ENCODE measurements at regions not wholly inside any gene's neighbourhood (a gene's known extent, or its start where the extent isn't known, plus 50 kb on each side); places are given as distances from the start of the nearest gene placed in this dataset.

DNA sequence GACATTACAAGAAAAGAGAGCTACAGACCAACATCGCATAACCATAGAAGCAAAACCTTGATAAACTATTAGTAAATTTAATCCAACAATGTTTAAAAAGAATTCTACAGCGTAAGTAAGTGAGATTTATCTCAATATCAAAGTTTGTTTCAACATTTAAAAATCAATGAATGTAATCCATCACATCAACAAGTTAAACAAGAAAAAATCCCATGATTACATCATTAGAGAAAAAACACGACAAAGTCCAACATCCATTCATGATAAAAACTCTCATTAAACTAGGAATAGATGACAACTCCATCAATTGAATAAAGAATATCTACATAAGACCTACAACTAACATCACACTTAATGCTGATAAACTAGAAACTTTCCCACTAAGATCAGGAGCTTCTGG lies 239.0 kb upstream of the GGTLC1 start:
- 45 to 74% (median 63%) methylated on average over 3 of the region's 3 CpGs for WGBS, 3 donors
- H3K9me3 ChIP-seq, result no peaks in the 10 kb centered on the region
- no peaks in the 10 kb centered on the region for H3K4me1 ChIP-seq (ENCODE audit: insufficient read depth)
- H3K4me3 ChIP-seq, result no peak overlapping the region
- TF ChIP-seq, protein P1, sequence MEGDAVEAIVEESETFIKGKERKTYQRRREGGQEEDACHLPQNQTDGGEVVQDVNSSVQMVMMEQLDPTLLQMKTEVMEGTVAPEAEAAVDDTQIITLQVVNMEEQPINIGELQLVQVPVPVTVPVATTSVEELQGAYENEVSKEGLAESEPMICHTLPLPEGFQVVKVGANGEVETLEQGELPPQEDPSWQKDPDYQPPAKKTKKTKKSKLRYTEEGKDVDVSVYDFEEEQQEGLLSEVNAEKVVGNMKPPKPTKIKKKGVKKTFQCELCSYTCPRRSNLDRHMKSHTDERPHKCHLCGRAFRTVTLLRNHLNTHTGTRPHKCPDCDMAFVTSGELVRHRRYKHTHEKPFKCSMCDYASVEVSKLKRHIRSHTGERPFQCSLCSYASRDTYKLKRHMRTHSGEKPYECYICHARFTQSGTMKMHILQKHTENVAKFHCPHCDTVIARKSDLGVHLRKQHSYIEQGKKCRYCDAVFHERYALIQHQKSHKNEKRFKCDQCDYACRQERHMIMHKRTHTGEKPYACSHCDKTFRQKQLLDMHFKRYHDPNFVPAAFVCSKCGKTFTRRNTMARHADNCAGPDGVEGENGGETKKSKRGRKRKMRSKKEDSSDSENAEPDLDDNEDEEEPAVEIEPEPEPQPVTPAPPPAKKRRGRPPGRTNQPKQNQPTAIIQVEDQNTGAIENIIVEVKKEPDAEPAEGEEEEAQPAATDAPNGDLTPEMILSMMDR (IDR thresholded peaks at IDR 0.05), result no peak
- TF ChIP-seq EP300 (IDR thresholded peaks at IDR 0.05) (no peak), POLR2A (IDR thresholded peaks at IDR 0.05) (no peak)
- DNase-seq, result no peak
- H3K36me3 ChIP-seq, result no peaks in the 10 kb centered on the region
- H3K27ac ChIP-seq, result no peak overlapping the region
- H3K27me3 ChIP-seq, result no peaks in the 10 kb centered on the region
- intact Hi-C loops (cut with DNase I), result no loop called here

DNA sequence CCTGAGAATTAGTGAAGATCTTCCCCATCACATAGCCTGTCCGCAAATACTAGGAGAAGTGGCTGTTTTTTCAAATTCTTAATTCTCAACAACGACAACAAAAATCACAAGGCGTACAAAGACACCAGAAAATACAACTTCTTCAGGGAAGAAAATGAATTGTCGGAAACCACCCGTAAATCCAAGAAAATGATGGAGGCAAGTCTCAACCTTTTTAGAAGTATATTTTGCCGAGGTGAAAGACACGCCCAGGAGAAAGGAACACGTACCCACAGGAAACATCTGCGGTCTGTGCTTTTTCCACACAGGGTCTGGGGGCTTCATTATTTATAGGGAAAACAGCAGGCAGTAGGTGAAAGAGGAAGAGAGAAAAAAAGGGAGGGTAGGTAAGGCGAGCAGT lies 223.9 kb upstream of the GGTLC1 start:
- Histone ChIP-seq H3K27ac (no peak overlapping the region), H3K9me3 (no peaks in the 10 kb centered on the region), H3K27me3 (no peaks in the 10 kb centered on the region), H3K4me1 (ENCODE audit: insufficient read depth) (no peaks in the 10 kb centered on the region), H3K4me3 (no peak overlapping the region), H3K36me3 (no peaks in the 10 kb centered on the region)
- intact Hi-C loops (cut with DNase I), result no loop called here
- TF ChIP-seq POLR2A (IDR thresholded peaks at IDR 0.05) (no peak), EP300 (IDR thresholded peaks at IDR 0.05) (no peak)
- TF ChIP-seq, protein P1 (IDR thresholded peaks at IDR 0.05), result no peak
- DNase-seq, result no peak
- WGBS, 3 donors, result 24 to 41% (median 27%) methylated on average over 10 of the region's 10 CpGs

DNA sequence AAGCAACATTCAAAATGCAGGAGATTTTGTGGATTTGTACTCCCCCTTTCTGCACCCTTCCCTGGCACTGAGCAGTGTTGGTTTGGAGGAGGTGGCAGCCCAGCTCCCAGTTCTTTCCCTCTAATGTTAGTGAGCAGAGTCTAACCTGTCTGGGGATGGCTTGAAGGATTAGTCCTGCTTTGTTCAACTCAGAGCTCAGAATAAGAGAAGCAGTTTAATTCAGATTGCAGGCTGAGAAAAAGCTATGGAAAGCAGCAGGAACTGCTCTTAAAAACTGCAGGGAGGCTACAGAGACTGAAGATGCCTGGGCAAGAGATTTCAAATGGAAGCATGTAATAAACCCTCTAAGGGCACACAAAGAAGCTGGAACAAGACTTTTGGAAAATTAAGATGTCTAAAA lies 223.4 kb upstream of the GGTLC1 start:
- TF ChIP-seq POLR2A (IDR thresholded peaks at IDR 0.05), result no peak
- no peak for TF ChIP-seq EP300 (IDR thresholded peaks at IDR 0.05)
- TF ChIP-seq, protein P1 (IDR thresholded peaks at IDR 0.05), result no peak
- H3K36me3 ChIP-seq, result no peaks in the 10 kb centered on the region
- H3K4me3 ChIP-seq, result no peak overlapping the region
- intact Hi-C loops (cut with DNase I), result no loop called here
- DNase-seq, result no peak
- H3K9me3 ChIP-seq, result no peaks in the 10 kb centered on the region
- H3K27me3 ChIP-seq, result no peaks in the 10 kb centered on the region
- no peak overlapping the region for H3K27ac ChIP-seq
- peaks cover 2% of the 10 kb centered on the region for H3K4me1 ChIP-seq (ENCODE audit: insufficient read depth)

DNA sequence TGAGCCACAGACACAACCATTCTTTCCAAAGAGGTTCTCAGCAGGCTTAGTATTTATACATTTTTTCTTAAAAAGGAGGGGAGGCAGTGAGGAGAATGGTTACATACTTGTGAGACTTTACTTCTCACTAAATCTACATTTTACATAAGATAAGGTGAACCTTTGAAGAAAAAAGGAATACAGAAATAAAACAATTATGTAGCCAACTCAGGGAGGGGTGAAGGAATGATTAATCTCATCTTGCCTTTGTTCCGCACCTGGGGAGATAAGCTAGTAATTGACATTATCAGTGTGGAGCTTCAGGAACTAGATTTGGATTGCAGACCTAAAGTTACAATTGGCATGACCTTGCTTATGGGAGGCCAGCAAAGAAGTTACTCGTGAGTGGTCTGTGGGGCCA lies 221.8 kb upstream of the GGTLC1 start:
- H3K27ac ChIP-seq, result no peak overlapping the region
- peaks cover 2% of the 10 kb centered on the region for H3K4me1 ChIP-seq (ENCODE audit: insufficient read depth)
- 57 to 86% (median 64%) methylated on average over 2 of the region's 2 CpGs for WGBS, 3 donors
- H3K9me3 ChIP-seq, result no peaks in the 10 kb centered on the region
- intact Hi-C loops (cut with DNase I), result no loop called here
- H3K27me3 ChIP-seq, result no peaks in the 10 kb centered on the region
- H3K4me3 ChIP-seq, result no peak overlapping the region
- TF ChIP-seq POLR2A (IDR thresholded peaks at IDR 0.05) (no peak), EP300 (IDR thresholded peaks at IDR 0.05) (no peak)
- TF ChIP-seq, protein P1 (IDR thresholded peaks at IDR 0.05), result no peak
- H3K36me3 ChIP-seq, result no peaks in the 10 kb centered on the region
- DNase-seq, result no peak

DNA sequence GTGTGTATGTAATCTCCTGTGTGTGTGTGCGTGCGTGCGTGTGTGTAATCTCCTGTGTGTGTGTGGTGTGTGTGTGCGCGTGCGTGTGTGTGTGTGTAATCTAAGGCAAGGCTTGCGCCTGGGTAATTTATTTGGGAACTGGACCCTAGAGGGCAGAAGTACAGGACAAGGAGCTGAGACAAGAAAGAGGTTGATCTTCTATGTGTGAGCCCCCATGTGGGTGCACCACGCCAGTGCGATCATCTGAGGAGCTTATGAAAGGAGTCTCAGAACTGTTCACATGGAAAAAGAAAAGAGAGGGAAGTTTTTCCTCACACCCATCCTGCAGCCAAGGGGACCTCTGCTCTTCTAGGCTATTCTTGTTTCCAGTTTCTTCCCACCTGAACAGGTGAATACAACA lies 220.1 kb upstream of the GGTLC1 start:
- Histone ChIP-seq H3K4me3 (no peak overlapping the region), H3K27ac (no peak overlapping the region), H3K36me3 (no peaks in the 10 kb centered on the region), H3K4me1 (ENCODE audit: insufficient read depth) (peaks cover 2% of the 10 kb centered on the region), H3K9me3 (no peaks in the 10 kb centered on the region), H3K27me3 (no peaks in the 10 kb centered on the region)
- intact Hi-C loops (cut with DNase I), result no loop called here
- TF ChIP-seq EP300 (IDR thresholded peaks at IDR 0.05) (no peak), POLR2A (IDR thresholded peaks at IDR 0.05) (no peak)
- TF ChIP-seq, protein P1 (IDR thresholded peaks at IDR 0.05), result no peak
- DNase-seq, result no peak
- 84 to 91% (median 87%) methylated on average over 9 of the region's 9 CpGs for WGBS, 3 donors
